Progenitor cell of endocrine pancreas (in vitro differentiated cells): ENCODE measurements at regions not wholly inside any gene's neighbourhood (a gene's known extent, or its start where the extent isn't known, plus 50 kb on each side); places are given as distances from the start of the nearest gene placed in this dataset.

Experiments used
- DNase-seq: peaks from one replicate; pipeline ENCODE4 v3.0.0; 2021; ENCODE audit warnings: low spot score; ENCODE audit not compliant: unreplicated experiment
- H3K27ac Mint-ChIP-seq: 2 replicates; pipeline ENCODE4 v1.8.0; 2021; ENCODE audit warnings: mild to moderate bottlenecking, moderate library complexity, mixed read lengths
- H3K27me3 Mint-ChIP-seq: 2 replicates; pipeline ENCODE4 v1.8.0; 2021; ENCODE audit warnings: mixed read lengths
- H3K36me3 Mint-ChIP-seq: 2 replicates; pipeline ENCODE4 v1.8.0; 2022; ENCODE audit warnings: mixed read lengths; ENCODE audit not compliant: insufficient read depth
- H3K4me1 Mint-ChIP-seq: 2 replicates; pipeline ENCODE4 v1.8.0; 2021; ENCODE audit warnings: low read depth, mixed read lengths
- H3K4me3 Mint-ChIP-seq: 2 replicates; pipeline ENCODE4 v1.8.0; 2021; ENCODE audit warnings: low read depth, mild to moderate bottlenecking, moderate library complexity, mixed read lengths
- H3K9me3 Mint-ChIP-seq: 2 replicates; pipeline ENCODE4 v1.8.0; 2021; ENCODE audit warnings: low read depth, mixed read lengths
- CTCF ChIP-seq: fragments of 200-600 bp; sonication (generic); IDR thresholded peaks from one replicate; pipeline ENCODE4 v1.5.0; 2021; ENCODE audit warnings: antibody characterized with exemption, mild to moderate bottlenecking; ENCODE audit not compliant: unreplicated experiment

- no peak overlapping the region for H3K27ac Mint-ChIP-seq
- TF ChIP-seq CTCF: no peak
- no peak for DNase-seq
- H3K9me3 Mint-ChIP-seq: peaks cover 8% of the 10 kb centered on the region
- H3K4me3 Mint-ChIP-seq: no peak overlapping the region
- H3K4me1 Mint-ChIP-seq: no peaks in the 10 kb centered on the region
- no peaks in the 10 kb centered on the region for H3K27me3 Mint-ChIP-seq
- H3K36me3 Mint-ChIP-seq: no peaks in the 10 kb centered on the region
Measured at GRCh38 chr6:122238861-122239260, 160.6 kb upstream of the HSF2 start.

- no peak overlapping the region for H3K4me3 Mint-ChIP-seq
- no peaks in the 10 kb centered on the region for H3K27me3 Mint-ChIP-seq
- no peak for DNase-seq
- H3K9me3 Mint-ChIP-seq: peaks cover 8% of the 10 kb centered on the region
- no peaks in the 10 kb centered on the region for H3K4me1 Mint-ChIP-seq
- TF ChIP-seq CTCF: no peak
- no peak overlapping the region for H3K27ac Mint-ChIP-seq
- H3K36me3 Mint-ChIP-seq: no peaks in the 10 kb centered on the region
Measured at GRCh38 chr6:122246906-122247658, 152.4 kb upstream of the HSF2 start.

- DNase-seq: no peak
- Mint-ChIP-seq H3K27ac (no peak overlapping the region), H3K36me3 (no peaks in the 10 kb centered on the region), H3K27me3 (no peaks in the 10 kb centered on the region), H3K4me3 (no peak overlapping the region), H3K4me1 (no peaks in the 10 kb centered on the region), H3K9me3 (peaks cover 7% of the 10 kb centered on the region)
- TF ChIP-seq CTCF: no peak
Measured at GRCh38 chr6:122248001-122248669, 151.3 kb upstream of the HSF2 start.

GRCh38 chr6:122248844-122249243, 150.6 kb upstream of the HSF2 start:
- no peak for TF ChIP-seq CTCF
- H3K27me3 Mint-ChIP-seq: no peaks in the 10 kb centered on the region

GRCh38 chr6:122258839-122259238, 140.6 kb upstream of the HSF2 start:
- no peak overlapping the region for H3K27ac Mint-ChIP-seq
- H3K9me3 Mint-ChIP-seq: no peaks in the 10 kb centered on the region
- H3K4me3 Mint-ChIP-seq: no peak overlapping the region
- no peaks in the 10 kb centered on the region for H3K27me3 Mint-ChIP-seq
- H3K4me1 Mint-ChIP-seq: no peaks in the 10 kb centered on the region
- no peak for TF ChIP-seq CTCF
- no peak for DNase-seq
- H3K36me3 Mint-ChIP-seq: no peaks in the 10 kb centered on the region

More at GRCh38 chr6:122248844-122249243, 150.6 kb upstream of the HSF2 start:
- Mint-ChIP-seq H3K36me3 (no peaks in the 10 kb centered on the region), H3K27ac (no peak overlapping the region), H3K9me3 (peaks cover under 1% of the 10 kb centered on the region), H3K4me3 (no peak overlapping the region), H3K4me1 (no peaks in the 10 kb centered on the region)
- DNase-seq: no peak
